PC-3 (cell line): ENCODE measurements at regions not wholly inside any gene's neighbourhood (a gene's known extent, or its start where the extent isn't known, plus 50 kb on each side); places are given as distances from the start of the nearest gene placed in this dataset.

Experiments used
- ATAC-seq: fragments of 200-7000 bp; cut with Tn5 transposase; 2 replicates; pipeline ENCODE4 v1.9.1; 2020; ENCODE audit warnings: mild to moderate bottlenecking, moderate library complexity
- BruUV-seq: library from RNA; stranded (reverse); fragments of 400-500 nt; replicated peaks from 2 replicates; lab custom pipeline; 2021; lab: Mats Ljungman, UMichigan
- CTCF ChIA-PET: fragments of 300-600 bp; sonication (Branson Sonifier 250); formaldehyde crosslinking; loops from one replicate; lab custom pipeline; 2022; ENCODE audit warnings: antibody characterized with exemption; lab: Charles Lee
- POLR2A ChIA-PET: fragments of 300-600 bp; sonication (Branson Sonifier 250); formaldehyde crosslinking; loops from one replicate; lab custom pipeline; 2022; ENCODE audit warnings: antibody characterized with exemption; ENCODE audit not compliant: unreplicated experiment; lab: Charles Lee
- DNase-seq: peaks from one replicate; pipeline ENCODE4 v3.0.0-alpha.2; 2015
- H2AFZ ChIP-seq: fragments of 300-600 bp; sonication (generic); 2 replicates; pipeline ENCODE4 v1.6.0; 2016; ENCODE audit warnings: antibody characterized with exemption, low read length
- H3F3A ChIP-seq: fragments of 300-600 bp; sonication (generic); one replicate; pipeline ENCODE4 v1.6.0; 2017; ENCODE audit warnings: antibody characterized with exemption, low read length, control low read depth, mild to moderate bottlenecking; ENCODE audit not compliant: unreplicated experiment
- H3K27ac ChIP-seq: fragments of 300-600 bp; sonication (generic); 2 replicates; pipeline ENCODE4 v1.5.1; 2016; ENCODE audit warnings: mild to moderate bottlenecking, low read length
- H3K27me3 ChIP-seq: fragments of 300-600 bp; sonication (generic); 2 replicates; pipeline ENCODE4 v1.6.1; 2016; ENCODE audit warnings: low read length, mixed read lengths
- H3K36me3 ChIP-seq: fragments of 300-600 bp; sonication (generic); 2 replicates; pipeline ENCODE4 v1.6.1; 2016; ENCODE audit warnings: low read depth, mixed run types, low read length, mixed read lengths
- H3K4me1 ChIP-seq: fragments of 300-600 bp; sonication (generic); 2 replicates; pipeline ENCODE4 v1.5.1; 2016; ENCODE audit warnings: low read length; ENCODE audit not compliant: insufficient read depth
- H3K4me2 ChIP-seq: fragments of 300-600 bp; sonication (generic); 2 replicates; pipeline ENCODE4 v1.6.0; 2016; ENCODE audit warnings: low read length
- H3K4me3 ChIP-seq: fragments of 300-600 bp; sonication (generic); 2 replicates; pipeline ENCODE4 v1.5.1; 2016; ENCODE audit warnings: mild to moderate bottlenecking, low read length, mixed read lengths
- H3K79me2 ChIP-seq: fragments of 300-600 bp; sonication (generic); 2 replicates; pipeline ENCODE4 v1.6.1; 2017; ENCODE audit warnings: low read length, mixed read lengths
- H3K9ac ChIP-seq: fragments of 300-600 bp; sonication (generic); 2 replicates; pipeline ENCODE4 v1.6.0; 2016; ENCODE audit warnings: mild to moderate bottlenecking, low read length
- H3K9me2 ChIP-seq: fragments of 300-600 bp; sonication (generic); replicated peaks from 2 replicates; pipeline ENCODE4 v1.6.1; 2016; ENCODE audit warnings: mixed run types, low read length, mixed read lengths
- H3K9me3 ChIP-seq: fragments of 300-600 bp; sonication (generic); 2 replicates; pipeline ENCODE4 v1.6.1; 2016; ENCODE audit warnings: low read length, mixed read lengths
- H4K20me1 ChIP-seq: fragments of 300-600 bp; sonication (generic); 2 replicates; pipeline ENCODE4 v1.6.1; 2016; ENCODE audit warnings: low read length, mixed read lengths
- CTCF ChIP-seq: fragments of 300-600 bp; sonication (generic); conservative IDR thresholded peaks from 2 replicates; pipeline ENCODE4 v1.5.1; 2017; ENCODE audit warnings: antibody characterized with exemption, low read depth, mild to moderate bottlenecking, low read length
- EZH2 ChIP-seq: fragments of 300-600 bp; sonication (generic); IDR thresholded peaks from one replicate; pipeline ENCODE4 v1.6.1; 2017; ENCODE audit warnings: antibody characterized with exemption, mild to moderate bottlenecking, low read length; ENCODE audit not compliant: unreplicated experiment
- EZH2phosphoT487 ChIP-seq: fragments of 300-600 bp; sonication (generic); IDR thresholded peaks from 2 replicates; pipeline ENCODE4 v1.6.1; 2018; ENCODE audit warnings: mild to moderate bottlenecking, antibody characterized with exemption, low read length, borderline replicate concordance
- intact Hi-C: fragments of 100-400 bp; cut with micrococcal nuclease; formaldehyde crosslinking; loops from 2 replicates; pipeline ENCODE4 v1.9.0; 2023

GRCh38 chr11:10631761-10632160 is 61.8 kb downstream of the IRAG1 start:
- H3K27me3 ChIP-seq, result no peaks in the 10 kb centered on the region
- H3K9me2 ChIP-seq, result no peaks in the 10 kb centered on the region
- H2AFZ ChIP-seq, result no peak overlapping the region
- TF ChIP-seq CTCF, result no peak
- TF ChIP-seq EZH2, result no peak
- TF ChIP-seq EZH2phosphoT487, result no peak
- POLR2A ChIA-PET, result no interaction called here
- no TSS peak for BruUV-seq
- H3K27ac ChIP-seq, result no peak overlapping the region
- H3K9me3 ChIP-seq, result no peaks in the 10 kb centered on the region
- no peaks in the 10 kb centered on the region for H3K79me2 ChIP-seq
- no peaks in the 10 kb centered on the region for H3K36me3 ChIP-seq
- H4K20me1 ChIP-seq, result no peaks in the 10 kb centered on the region
- intact Hi-C loops, result no loop called here
- H3K4me3 ChIP-seq, result no peak overlapping the region
- H3K4me1 ChIP-seq, result 0 out of 2 replicates have a peak, but pooled peaks cover 3% of the 10 kb centered on the region
- no peak overlapping the region for H3K9ac ChIP-seq
- CTCF ChIA-PET, result no interaction called here
- no peaks in the 10 kb centered on the region for H3F3A ChIP-seq
- ATAC-seq (no peak), DNase-seq (no peak)
- no peak overlapping the region for H3K4me2 ChIP-seq

GRCh38 chr11:10629411-10630002 is 61.0 kb upstream of the LYVE1 start:
- H3K9me3 ChIP-seq, result no peaks in the 10 kb centered on the region
- H3F3A ChIP-seq, result no peaks in the 10 kb centered on the region
- POLR2A ChIA-PET, result interaction anchor here (0.7 kb wide), 1 partner anchor 325 kb away, joined by 3 read pairs; the partner anchor contains the start of gene ADM
- TF ChIP-seq EZH2phosphoT487, result no peak
- TF ChIP-seq EZH2, result no peak
- no peak for TF ChIP-seq CTCF
- H3K4me3 ChIP-seq, result no peak overlapping the region
- no peaks in the 10 kb centered on the region for H3K79me2 ChIP-seq
- H3K27me3 ChIP-seq, result no peaks in the 10 kb centered on the region
- no peaks in the 10 kb centered on the region for H3K9me2 ChIP-seq
- intact Hi-C loops, result no loop called here
- 0 out of 2 replicates have a peak, but pooled peaks cover 3% of the 10 kb centered on the region for H3K4me1 ChIP-seq
- H3K4me2 ChIP-seq, result no peak overlapping the region
- CTCF ChIA-PET, result no interaction called here
- H4K20me1 ChIP-seq, result no peaks in the 10 kb centered on the region
- DNase-seq, result no peak
- H3K27ac ChIP-seq, result no peak overlapping the region
- BruUV-seq, result no TSS peak
- ATAC-seq, result no peak
- H3K9ac ChIP-seq, result no peak overlapping the region
- H2AFZ ChIP-seq, result no peak overlapping the region
- H3K36me3 ChIP-seq, result no peaks in the 10 kb centered on the region

- TF ChIP-seq EZH2, result no peak
- TF ChIP-seq CTCF, result no peak
- no peak for TF ChIP-seq EZH2phosphoT487
- no peaks in the 10 kb centered on the region for H3K79me2 ChIP-seq
- H3K9ac ChIP-seq, result no peak overlapping the region
- intact Hi-C loops, result no loop called here
- no peak for ATAC-seq
- H3K9me2 ChIP-seq, result no peaks in the 10 kb centered on the region
- H2AFZ ChIP-seq, result no peak overlapping the region
- no TSS peak for BruUV-seq
- no peak overlapping the region for H3K4me2 ChIP-seq
- peaks cover 6% of the 10 kb centered on the region for H3K4me1 ChIP-seq
- H3K4me3 ChIP-seq, result no peak overlapping the region
- H3K9me3 ChIP-seq, result no peaks in the 10 kb centered on the region
- H3F3A ChIP-seq, result no peaks in the 10 kb centered on the region
- H3K36me3 ChIP-seq, result no peaks in the 10 kb centered on the region
- ChIA-PET POLR2A (interaction anchor here (0.7 kb wide), 1 partner anchor 324 kb away, joined by 3 read pairs; the partner anchor contains the start of gene ADM), CTCF (no interaction called here)
- no peak overlapping the region for H3K27ac ChIP-seq
- H3K27me3 ChIP-seq, result no peaks in the 10 kb centered on the region
- no peaks in the 10 kb centered on the region for H4K20me1 ChIP-seq
- DNase-seq, result no peak
These were observed 60.2 kb upstream of the LYVE1 start for GRCh38 chr11:10628508-10629236.
